ENCODE measurements at regions not wholly inside any gene's neighbourhood (a gene's known extent, or its start where the extent isn't known, plus 50 kb on each side); places are given as distances from the start of the nearest gene placed in this dataset.

DNA sequence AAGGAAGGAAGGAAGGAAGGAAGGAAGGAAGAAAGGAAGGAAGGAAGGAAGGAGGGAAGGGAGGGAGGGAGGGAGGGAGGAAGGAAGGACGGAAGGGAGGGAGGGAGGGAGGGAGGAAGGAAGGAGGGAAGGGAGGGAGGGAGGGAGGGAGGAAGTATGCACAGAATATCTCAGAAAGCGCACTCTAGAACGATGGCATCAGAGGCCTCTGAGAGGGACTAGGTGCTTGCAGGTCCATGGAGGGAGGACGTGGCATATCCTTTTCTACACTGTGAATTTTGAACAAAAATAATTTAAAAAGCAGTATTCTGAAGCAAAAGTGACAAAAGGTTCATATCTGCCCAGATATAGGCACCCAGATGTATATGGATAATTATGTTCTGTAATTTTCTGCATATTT is 65.5 kb downstream of the SYF2 start:
- TF ChIP-seq, protein P1, sequence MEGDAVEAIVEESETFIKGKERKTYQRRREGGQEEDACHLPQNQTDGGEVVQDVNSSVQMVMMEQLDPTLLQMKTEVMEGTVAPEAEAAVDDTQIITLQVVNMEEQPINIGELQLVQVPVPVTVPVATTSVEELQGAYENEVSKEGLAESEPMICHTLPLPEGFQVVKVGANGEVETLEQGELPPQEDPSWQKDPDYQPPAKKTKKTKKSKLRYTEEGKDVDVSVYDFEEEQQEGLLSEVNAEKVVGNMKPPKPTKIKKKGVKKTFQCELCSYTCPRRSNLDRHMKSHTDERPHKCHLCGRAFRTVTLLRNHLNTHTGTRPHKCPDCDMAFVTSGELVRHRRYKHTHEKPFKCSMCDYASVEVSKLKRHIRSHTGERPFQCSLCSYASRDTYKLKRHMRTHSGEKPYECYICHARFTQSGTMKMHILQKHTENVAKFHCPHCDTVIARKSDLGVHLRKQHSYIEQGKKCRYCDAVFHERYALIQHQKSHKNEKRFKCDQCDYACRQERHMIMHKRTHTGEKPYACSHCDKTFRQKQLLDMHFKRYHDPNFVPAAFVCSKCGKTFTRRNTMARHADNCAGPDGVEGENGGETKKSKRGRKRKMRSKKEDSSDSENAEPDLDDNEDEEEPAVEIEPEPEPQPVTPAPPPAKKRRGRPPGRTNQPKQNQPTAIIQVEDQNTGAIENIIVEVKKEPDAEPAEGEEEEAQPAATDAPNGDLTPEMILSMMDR (IDR thresholded peaks at IDR 0.05; ENCODE audit: insufficient read depth, low read length, poor library complexity, severe bottlenecking): no peak
- no peak overlapping the region for H3K4me3 ChIP-seq (ENCODE audit: low read depth, low read length)
- H3K27me3 ChIP-seq (ENCODE audit: control insufficient read depth, insufficient read depth, low read length): peaks cover 5% of the 10 kb centered on the region
- no peak for DNase-seq (ENCODE audit: low read depth)
- no peaks in the 10 kb centered on the region for H3K36me3 ChIP-seq (ENCODE audit: control insufficient read depth, insufficient read depth, low read length)

DNA sequence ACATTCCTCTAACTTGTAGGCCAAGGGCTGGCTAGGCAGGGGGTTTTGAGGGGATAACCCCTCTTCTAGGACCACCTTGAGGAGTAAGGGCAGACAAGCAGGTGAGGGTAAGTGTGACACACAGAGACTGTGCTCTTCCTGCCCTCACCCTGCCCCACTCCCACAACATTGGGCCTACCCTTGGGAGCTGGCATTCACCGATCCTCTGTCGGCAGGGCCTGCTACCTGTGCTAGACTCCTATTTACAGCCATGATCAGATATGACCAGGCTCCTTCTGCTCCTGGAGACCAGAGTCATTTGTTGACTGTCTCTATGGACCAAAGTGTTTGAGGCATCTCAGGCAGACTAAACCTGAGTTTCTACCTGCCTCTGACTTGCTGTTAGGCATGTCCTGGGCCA is 68.3 kb downstream of the SYF2 start:
- Histone ChIP-seq H3K27me3 (ENCODE audit: control insufficient read depth, insufficient read depth, low read length) (peaks cover 5% of the 10 kb centered on the region), H3K4me3 (ENCODE audit: low read depth, low read length) (no peak overlapping the region), H3K36me3 (ENCODE audit: control insufficient read depth, insufficient read depth, low read length) (no peaks in the 10 kb centered on the region)
- DNase-seq (ENCODE audit: low read depth): no peak
- TF ChIP-seq, protein P1 (IDR thresholded peaks at IDR 0.05; ENCODE audit: insufficient read depth, low read length, poor library complexity, severe bottlenecking): no peak

DNA sequence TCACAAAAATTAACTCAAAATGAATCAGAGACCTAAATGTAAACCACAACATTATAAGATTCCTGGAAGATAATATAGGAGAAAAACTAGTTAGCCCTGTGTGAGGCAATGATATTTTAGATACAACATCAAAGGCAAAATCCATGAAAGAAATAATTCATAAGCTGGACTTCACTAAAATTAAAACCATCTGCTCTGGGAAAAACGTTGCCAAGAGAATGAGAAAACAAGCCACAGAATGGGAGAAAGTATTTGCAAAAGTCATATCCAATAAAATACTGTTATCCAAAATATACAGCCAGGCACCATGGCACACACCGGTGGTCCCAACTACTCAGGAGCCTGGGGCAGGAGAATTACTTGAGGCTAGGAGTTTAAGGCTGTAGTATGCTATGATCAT is 70.3 kb downstream of the SYF2 start:
- H3K4me3 ChIP-seq (ENCODE audit: low read depth, low read length): no peak overlapping the region
- TF ChIP-seq, protein P1 (IDR thresholded peaks at IDR 0.05; ENCODE audit: insufficient read depth, low read length, poor library complexity, severe bottlenecking): no peak
- no peaks in the 10 kb centered on the region for H3K36me3 ChIP-seq (ENCODE audit: control insufficient read depth, insufficient read depth, low read length)
- no peaks in the 10 kb centered on the region for H3K27me3 ChIP-seq (ENCODE audit: control insufficient read depth, insufficient read depth, low read length)
- DNase-seq (ENCODE audit: low read depth): no peak

DNA sequence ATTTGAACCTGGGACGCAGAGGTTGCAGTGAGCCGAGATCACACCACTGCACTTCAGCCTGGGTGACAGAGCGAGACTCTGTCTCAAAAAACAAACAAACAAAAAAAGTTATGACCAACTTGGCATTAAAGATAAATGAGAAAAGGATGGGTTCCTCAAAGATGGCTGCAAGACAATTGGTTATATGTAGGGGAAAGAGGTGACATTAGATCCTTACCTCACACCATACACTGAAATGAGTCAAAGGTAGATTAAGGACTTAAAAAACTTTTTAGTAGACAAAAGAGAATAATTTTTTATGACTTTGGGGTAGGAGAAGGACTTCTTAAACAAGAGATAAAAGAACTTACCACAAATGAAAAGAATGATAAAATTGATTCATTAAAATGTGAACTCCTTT is 74.5 kb downstream of the SYF2 start:
- Histone ChIP-seq H3K36me3 (ENCODE audit: control insufficient read depth, insufficient read depth, low read length) (no peaks in the 10 kb centered on the region), H3K27me3 (ENCODE audit: control insufficient read depth, insufficient read depth, low read length) (peaks cover 3% of the 10 kb centered on the region), H3K4me3 (ENCODE audit: low read depth, low read length) (no peak overlapping the region)
- no peak for DNase-seq (ENCODE audit: low read depth)
- TF ChIP-seq, protein P1 (IDR thresholded peaks at IDR 0.05; ENCODE audit: insufficient read depth, low read length, poor library complexity, severe bottlenecking): no peak

DNA sequence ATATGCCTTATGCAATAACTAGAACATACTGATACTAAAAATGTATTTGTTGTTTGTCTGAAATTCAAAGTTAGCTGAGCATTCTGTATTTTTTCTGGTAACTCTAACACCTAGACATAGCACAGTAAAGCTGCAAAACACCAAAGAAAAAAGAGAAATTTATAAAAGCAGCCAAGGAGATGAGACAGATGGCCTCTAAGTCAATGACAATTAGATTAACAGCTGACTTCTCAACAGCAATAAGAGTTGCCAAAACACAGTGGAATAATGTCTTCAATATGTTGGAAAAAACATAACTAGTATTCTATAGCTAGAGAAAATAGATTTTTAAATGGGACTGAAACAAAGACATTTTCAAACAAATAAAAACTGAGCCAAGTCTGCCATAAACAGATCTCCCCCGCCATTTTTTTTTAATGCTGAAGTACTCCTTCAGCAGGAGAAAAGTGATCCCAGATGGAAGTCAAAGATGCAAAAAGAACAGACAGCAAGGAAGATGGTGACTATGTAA is 81.3 kb downstream of the SYF2 start:
- TF ChIP-seq, protein P1 (IDR thresholded peaks at IDR 0.05; ENCODE audit: insufficient read depth, low read length, poor library complexity, severe bottlenecking): no peak
- no peak overlapping the region for H3K4me3 ChIP-seq (ENCODE audit: low read depth, low read length)
- no peak for DNase-seq (ENCODE audit: low read depth)

DNA sequence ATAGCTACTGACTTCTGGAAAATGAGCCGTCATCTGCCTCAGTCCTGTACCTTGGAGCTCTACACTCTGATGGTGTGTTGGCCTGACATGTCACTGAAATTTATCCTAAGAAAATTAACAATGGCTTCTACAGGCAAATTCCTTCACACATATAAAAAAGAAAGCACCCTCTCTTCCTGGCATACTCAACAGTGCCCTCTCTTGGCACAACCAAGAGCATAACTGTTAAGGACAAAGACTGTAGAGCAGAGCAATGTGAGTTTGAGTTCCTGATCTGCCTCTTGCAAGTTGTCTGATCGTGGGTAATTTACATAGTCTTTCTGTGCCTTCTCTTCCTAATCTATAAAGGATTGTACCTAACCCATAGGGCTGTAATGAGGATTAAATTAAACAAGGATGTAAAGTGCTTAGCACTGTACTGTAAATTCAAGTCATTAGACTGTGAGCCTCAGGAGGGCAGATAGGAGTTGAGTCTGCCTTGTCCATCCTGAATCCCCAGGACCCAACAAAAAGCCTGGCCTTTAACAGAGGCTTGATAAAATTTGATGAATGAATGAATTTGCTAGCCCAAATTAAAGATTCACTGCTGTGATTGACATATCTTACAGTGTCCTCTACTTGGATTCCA is 83.5 kb downstream of the SYF2 start:
- no peaks in the 10 kb centered on the region for H3K36me3 ChIP-seq (ENCODE audit: control insufficient read depth, insufficient read depth, low read length)
- TF ChIP-seq, protein P1 (IDR thresholded peaks at IDR 0.05; ENCODE audit: insufficient read depth, low read length, poor library complexity, severe bottlenecking): peak; percentile 31
- no peak overlapping the region for H3K4me3 ChIP-seq (ENCODE audit: low read depth, low read length)
- DNase-seq (ENCODE audit: low read depth): no peak
- peaks cover 14% of the 10 kb centered on the region for H3K27me3 ChIP-seq (ENCODE audit: control insufficient read depth, insufficient read depth, low read length)

More for the DNA sequence above, 81.3 kb downstream of the SYF2 start:
- Histone ChIP-seq H3K36me3 (ENCODE audit: control insufficient read depth, insufficient read depth, low read length) (no peaks in the 10 kb centered on the region), H3K27me3 (ENCODE audit: control insufficient read depth, insufficient read depth, low read length) (peaks cover 11% of the 10 kb centered on the region)
